Mucosa of rectum (tissue), 2 donors: ENCODE measurements at regions not wholly inside any gene's neighbourhood (a gene's known extent, or its start where the extent isn't known, plus 50 kb on each side); places are given as distances from the start of the nearest gene placed in this dataset.
"Not testable (repeated sequence)": the region's sequence is repeated elsewhere in the genome, so short reads cannot be mapped to it uniquely, and the experiment has no call there.

Experiments used
- H3K27ac ChIP-seq, 2 donors: one replicate each; pipeline ENCODE4 v1.7.0; 2013; ENCODE audit warnings: inconsistent platforms in 2 of 2, low read depth in 2 of 2, low read length in 2 of 2
- H3K27me3 ChIP-seq, 2 donors: one replicate each; pipeline ENCODE4 v1.7.0; 2013; ENCODE audit warnings: low read length in 2 of 2; ENCODE audit not compliant: control insufficient read depth in 2 of 2, insufficient read depth in 2 of 2
- H3K36me3 ChIP-seq, 2 donors: one replicate each; pipeline ENCODE4 v1.7.0; 2013; ENCODE audit warnings: low read length in 2 of 2; ENCODE audit not compliant: control insufficient read depth in 2 of 2, insufficient read depth in 2 of 2
- H3K4me1 ChIP-seq, 2 donors: one replicate each; pipeline ENCODE4 v1.7.0; 2013; ENCODE audit warnings: low read length in 2 of 2, mild to moderate bottlenecking in 1 of 2; ENCODE audit not compliant: control insufficient read depth in 2 of 2, insufficient read depth in 2 of 2
- H3K4me3 ChIP-seq, 2 donors: one replicate each; pipeline ENCODE4 v1.7.0; 2013; ENCODE audit warnings: low read length in 2 of 2
- H3K9ac ChIP-seq, 2 donors: one replicate each; pipeline ENCODE4 v1.7.0; 2013; ENCODE audit warnings: low read length in 2 of 2, low read depth in 1 of 2, mild to moderate bottlenecking in 1 of 2
- H3K9me3 ChIP-seq, 2 donors: one replicate each; pipeline ENCODE4 v1.7.0; 2013; ENCODE audit warnings: low read length in 2 of 2; ENCODE audit not compliant: control insufficient read depth in 2 of 2
- donor health status: healthy.
- donor health status: Normal muscosa, but diverticular disease.

- Histone ChIP-seq H3K4me3 (no peak overlapping the region), H3K27me3 (no peaks in the 10 kb centered on the region), H3K4me1 (peaks cover 0 to 3% of the 10 kb centered on the region in 2 donors), H3K27ac (peak overlapping the region; percentile 20 to 58), H3K9me3 (peaks cover 0 to 5% of the 10 kb centered on the region in 2 donors), H3K9ac (no peak overlapping the region), H3K36me3 (no peaks in the 10 kb centered on the region)
These were observed 76.3 kb upstream of the SIRPA start for GRCh38 chr20:1818895-1819294.

GRCh38 chr20:1818247-1818840 lies 76.9 kb upstream of the SIRPA start:
- Histone ChIP-seq H3K27me3 (no peaks in the 10 kb centered on the region), H3K4me3 (no peak overlapping the region), H3K4me1 (peaks cover 0 to 3% of the 10 kb centered on the region in 2 donors), H3K9ac (no peak overlapping the region), H3K9me3 (peaks cover 0 to 4% of the 10 kb centered on the region in 2 donors), H3K36me3 (no peaks in the 10 kb centered on the region), H3K27ac (peak overlapping the region; percentile 20 to 58)

- Histone ChIP-seq H3K9ac (no peak overlapping the region), H3K27ac (no peak overlapping the region), H3K36me3 (no peaks in the 10 kb centered on the region), H3K9me3 (no peaks in the 10 kb centered on the region), H3K4me1 (peaks cover 0 to 3% of the 10 kb centered on the region in 2 donors), H3K4me3 (no peak overlapping the region), H3K27me3 (no peaks in the 10 kb centered on the region)
These were observed 77.5 kb upstream of the SIRPA start for GRCh38 chr20:1817577-1818211.

GRCh38 chr20:1816384-1817381 lies 78.5 kb upstream of the SIRPA start:
- Histone ChIP-seq H3K36me3 (no peaks in the 10 kb centered on the region), H3K27me3 (no peaks in the 10 kb centered on the region), H3K9me3 (no peaks in the 10 kb centered on the region), H3K4me3 (no peak overlapping the region), H3K4me1 (peaks cover 2 to 3% of the 10 kb centered on the region in 2 donors), H3K27ac (no peak overlapping the region), H3K9ac (no peak overlapping the region)

- Histone ChIP-seq H3K27ac (no peak overlapping the region), H3K36me3 (no peaks in the 10 kb centered on the region), H3K9ac (no peak overlapping the region), H3K4me1 (peaks cover 6 to 10% of the 10 kb centered on the region in 2 donors), H3K9me3 (no peaks in the 10 kb centered on the region), H3K4me3 (no peak overlapping the region), H3K27me3 (no peaks in the 10 kb centered on the region)
These were observed 79.6 kb upstream of the SIRPA start for GRCh38 chr20:1815502-1816085.

- not testable (repeated sequence) for H3K27me3 ChIP-seq, H3K27ac ChIP-seq, H3K36me3 ChIP-seq, H3K4me3 ChIP-seq, H3K9ac ChIP-seq, H3K9me3 ChIP-seq
- peaks cover 9 to 10% of the 10 kb centered on the region in 2 donors for H3K4me1 ChIP-seq
These were observed 80.3 kb upstream of the SIRPA start for GRCh38 chr20:1814861-1815260.

GRCh38 chr20:1813674-1814635 lies 81.3 kb upstream of the SIRPA start:
- H3K27ac ChIP-seq: no peak overlapping the region
- H3K4me3 ChIP-seq: no peak overlapping the region
- H3K9ac ChIP-seq: no peak overlapping the region
- H3K9me3 ChIP-seq: no peaks in the 10 kb centered on the region
- H3K4me1 ChIP-seq: peaks cover 9 to 10% of the 10 kb centered on the region in 2 donors
- no peaks in the 10 kb centered on the region for H3K36me3 ChIP-seq
- no peaks in the 10 kb centered on the region for H3K27me3 ChIP-seq

- Histone ChIP-seq H3K4me1 (peaks cover 9 to 10% of the 10 kb centered on the region in 2 donors), H3K36me3 (no peaks in the 10 kb centered on the region), H3K27me3 (no peaks in the 10 kb centered on the region), H3K9ac (no peak overlapping the region), H3K27ac (no peak overlapping the region), H3K9me3 (no peaks in the 10 kb centered on the region), H3K4me3 (no peak overlapping the region)
These were observed 82.1 kb upstream of the SIRPA start for GRCh38 chr20:1813101-1813529.
